ENCODE measurements at regions not wholly inside any gene's neighbourhood (a gene's known extent, or its start where the extent isn't known, plus 50 kb on each side); places are given as distances from the start of the nearest gene placed in this dataset.

DNA sequence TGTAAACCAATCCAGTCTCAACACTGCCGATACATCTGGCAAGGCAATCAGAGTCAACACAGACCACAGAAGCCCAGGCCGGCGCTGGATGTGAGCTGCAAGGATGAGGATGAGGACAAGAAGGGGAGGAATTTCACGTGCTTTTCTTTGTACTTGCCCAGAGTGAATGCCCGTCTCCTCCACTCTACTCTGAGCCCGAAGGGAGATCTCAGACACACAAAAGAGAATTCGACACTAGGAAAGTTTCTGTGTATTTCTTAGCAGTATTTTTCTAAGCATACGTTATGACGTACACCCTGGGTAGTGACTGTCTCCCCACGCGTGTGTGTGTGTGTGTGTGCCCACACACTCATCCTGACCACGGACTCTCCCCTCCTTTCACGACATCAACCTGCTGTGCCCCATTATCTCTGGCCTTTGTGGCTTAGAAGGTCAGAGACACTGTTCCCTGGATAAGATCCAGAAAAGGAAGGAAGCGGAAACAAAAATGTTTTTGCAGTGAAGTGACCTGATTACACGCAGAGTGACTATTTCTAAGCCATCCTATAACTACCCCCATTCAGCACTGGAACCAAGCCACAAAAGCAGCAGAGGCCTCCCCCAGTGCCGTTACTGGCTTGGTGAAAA lies 227.3 kb upstream of the DAPK1 start:
- Mint-ChIP-seq H3K36me3 (ENCODE audit: low read depth) (no peaks in the 10 kb centered on the region), H3K27ac (no peak overlapping the region), H3K4me3 (no peak overlapping the region), H3K27me3 (ENCODE audit: insufficient read depth, low read depth, poor library complexity) (peaks cover 5% of the 10 kb centered on the region), H3K9me3 (no peaks in the 10 kb centered on the region), H3K4me1 (peaks cover 3% of the 10 kb centered on the region)
- Histone ChIP-seq H3K4me2 (no peak overlapping the region), H3K36me3 (ENCODE audit: insufficient read depth) (no peaks in the 10 kb centered on the region), H4K20me1 (replicated peaks; ENCODE audit: insufficient read depth) (no peaks in the 10 kb centered on the region), H3K9me2 (ENCODE audit: insufficient read depth) (no peaks in the 10 kb centered on the region), H2AFZ (no peak overlapping the region), H3K27ac (ENCODE audit: low read depth) (no peak overlapping the region), H3F3A (replicated peaks; ENCODE audit: low read depth) (no peaks in the 10 kb centered on the region), H3K27me3 (ENCODE audit: insufficient read depth) (no peaks in the 10 kb centered on the region), H3K4me1 (ENCODE audit: insufficient read depth) (no peaks in the 10 kb centered on the region), H3K4me3 (no peak overlapping the region), H3K79me2 (replicated peaks; ENCODE audit: insufficient read depth) (no peaks in the 10 kb centered on the region)
- DNase-seq (ENCODE audit: low spot score): peak; percentile 18
- peak; percentile 71 for ATAC-seq
- TF ChIP-seq EZH2 (IDR thresholded peaks at IDR 0.05; ENCODE audit: low read depth, unreplicated experiment): no peak
- no peak for TF ChIP-seq POLR2AphosphoS5 (IDR thresholded peaks at IDR 0.05; ENCODE audit: low read depth)
- TF ChIP-seq STAT1 (IDR thresholded peaks at IDR 0.05; ENCODE audit: unreplicated experiment): no peak
- TF ChIP-seq, protein P1, sequence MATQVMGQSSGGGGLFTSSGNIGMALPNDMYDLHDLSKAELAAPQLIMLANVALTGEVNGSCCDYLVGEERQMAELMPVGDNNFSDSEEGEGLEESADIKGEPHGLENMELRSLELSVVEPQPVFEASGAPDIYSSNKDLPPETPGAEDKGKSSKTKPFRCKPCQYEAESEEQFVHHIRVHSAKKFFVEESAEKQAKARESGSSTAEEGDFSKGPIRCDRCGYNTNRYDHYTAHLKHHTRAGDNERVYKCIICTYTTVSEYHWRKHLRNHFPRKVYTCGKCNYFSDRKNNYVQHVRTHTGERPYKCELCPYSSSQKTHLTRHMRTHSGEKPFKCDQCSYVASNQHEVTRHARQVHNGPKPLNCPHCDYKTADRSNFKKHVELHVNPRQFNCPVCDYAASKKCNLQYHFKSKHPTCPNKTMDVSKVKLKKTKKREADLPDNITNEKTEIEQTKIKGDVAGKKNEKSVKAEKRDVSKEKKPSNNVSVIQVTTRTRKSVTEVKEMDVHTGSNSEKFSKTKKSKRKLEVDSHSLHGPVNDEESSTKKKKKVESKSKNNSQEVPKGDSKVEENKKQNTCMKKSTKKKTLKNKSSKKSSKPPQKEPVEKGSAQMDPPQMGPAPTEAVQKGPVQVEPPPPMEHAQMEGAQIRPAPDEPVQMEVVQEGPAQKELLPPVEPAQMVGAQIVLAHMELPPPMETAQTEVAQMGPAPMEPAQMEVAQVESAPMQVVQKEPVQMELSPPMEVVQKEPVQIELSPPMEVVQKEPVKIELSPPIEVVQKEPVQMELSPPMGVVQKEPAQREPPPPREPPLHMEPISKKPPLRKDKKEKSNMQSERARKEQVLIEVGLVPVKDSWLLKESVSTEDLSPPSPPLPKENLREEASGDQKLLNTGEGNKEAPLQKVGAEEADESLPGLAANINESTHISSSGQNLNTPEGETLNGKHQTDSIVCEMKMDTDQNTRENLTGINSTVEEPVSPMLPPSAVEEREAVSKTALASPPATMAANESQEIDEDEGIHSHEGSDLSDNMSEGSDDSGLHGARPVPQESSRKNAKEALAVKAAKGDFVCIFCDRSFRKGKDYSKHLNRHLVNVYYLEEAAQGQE (IDR thresholded peaks at IDR 0.05; ENCODE audit: unreplicated experiment): no peak
- TF ChIP-seq ZNF331 (CRISPR knock-in tag; IDR thresholded peaks at IDR 0.05; ENCODE audit: low read depth): no peak
- no peak for TF ChIP-seq JUNB (IDR thresholded peaks at IDR 0.05; ENCODE audit: unreplicated experiment)
- TF ChIP-seq, protein P2, sequence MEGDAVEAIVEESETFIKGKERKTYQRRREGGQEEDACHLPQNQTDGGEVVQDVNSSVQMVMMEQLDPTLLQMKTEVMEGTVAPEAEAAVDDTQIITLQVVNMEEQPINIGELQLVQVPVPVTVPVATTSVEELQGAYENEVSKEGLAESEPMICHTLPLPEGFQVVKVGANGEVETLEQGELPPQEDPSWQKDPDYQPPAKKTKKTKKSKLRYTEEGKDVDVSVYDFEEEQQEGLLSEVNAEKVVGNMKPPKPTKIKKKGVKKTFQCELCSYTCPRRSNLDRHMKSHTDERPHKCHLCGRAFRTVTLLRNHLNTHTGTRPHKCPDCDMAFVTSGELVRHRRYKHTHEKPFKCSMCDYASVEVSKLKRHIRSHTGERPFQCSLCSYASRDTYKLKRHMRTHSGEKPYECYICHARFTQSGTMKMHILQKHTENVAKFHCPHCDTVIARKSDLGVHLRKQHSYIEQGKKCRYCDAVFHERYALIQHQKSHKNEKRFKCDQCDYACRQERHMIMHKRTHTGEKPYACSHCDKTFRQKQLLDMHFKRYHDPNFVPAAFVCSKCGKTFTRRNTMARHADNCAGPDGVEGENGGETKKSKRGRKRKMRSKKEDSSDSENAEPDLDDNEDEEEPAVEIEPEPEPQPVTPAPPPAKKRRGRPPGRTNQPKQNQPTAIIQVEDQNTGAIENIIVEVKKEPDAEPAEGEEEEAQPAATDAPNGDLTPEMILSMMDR (conservative IDR thresholded peaks at IDR 0.05; ENCODE audit: low read depth in 2 of 2): no peak
- no peak for TF ChIP-seq EZH2phosphoT487 (IDR thresholded peaks at IDR 0.05; ENCODE audit: unreplicated experiment)
- no peak for TF ChIP-seq NANOG (IDR thresholded peaks at IDR 0.05; ENCODE audit: borderline replicate concordance)
- TF ChIP-seq ZNF114 (CRISPR knock-in tag; IDR thresholded peaks at IDR 0.05): no peak

DNA sequence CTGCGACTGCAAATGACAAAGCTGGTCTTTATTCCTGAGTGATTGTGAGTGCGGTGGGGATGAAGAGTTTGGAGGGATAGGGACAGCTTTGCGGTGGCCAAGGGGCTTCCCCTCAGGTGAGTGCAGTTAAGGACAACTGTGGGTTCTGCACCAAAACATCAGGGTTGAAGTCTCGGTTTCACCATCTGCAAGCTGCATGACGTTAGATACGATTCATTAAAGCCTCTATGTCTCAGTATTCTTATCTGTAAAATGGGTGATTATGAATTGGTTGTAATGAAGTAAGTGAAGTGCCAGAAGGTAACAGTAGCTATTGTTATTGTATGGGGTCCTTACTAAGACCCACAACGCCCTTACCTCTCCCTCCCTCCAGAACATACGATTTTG lies 226.8 kb upstream of the DAPK1 start:
- H3K9me3 Mint-ChIP-seq: no peaks in the 10 kb centered on the region
- H3K27ac Mint-ChIP-seq: no peak overlapping the region
- H3K27me3 ChIP-seq (ENCODE audit: insufficient read depth): no peaks in the 10 kb centered on the region
- H3K36me3 ChIP-seq (ENCODE audit: insufficient read depth): no peaks in the 10 kb centered on the region
- no peaks in the 10 kb centered on the region for H3K9me2 ChIP-seq (ENCODE audit: insufficient read depth)
- no peak for DNase-seq (ENCODE audit: low spot score)
- no peaks in the 10 kb centered on the region for H4K20me1 ChIP-seq (replicated peaks; ENCODE audit: insufficient read depth)
- no peaks in the 10 kb centered on the region for H3K36me3 Mint-ChIP-seq (ENCODE audit: low read depth)
- H3K4me3 ChIP-seq: no peak overlapping the region
- H3K4me3 Mint-ChIP-seq: no peak overlapping the region
- H3K79me2 ChIP-seq (replicated peaks; ENCODE audit: insufficient read depth): no peaks in the 10 kb centered on the region
- H3F3A ChIP-seq (replicated peaks; ENCODE audit: low read depth): no peaks in the 10 kb centered on the region
- H3K4me1 ChIP-seq (ENCODE audit: insufficient read depth): no peaks in the 10 kb centered on the region
- peaks cover 5% of the 10 kb centered on the region for H3K27me3 Mint-ChIP-seq (ENCODE audit: insufficient read depth, low read depth, poor library complexity)
- no peak overlapping the region for H3K4me2 ChIP-seq
- H2AFZ ChIP-seq: no peak overlapping the region
- peaks cover 3% of the 10 kb centered on the region for H3K4me1 Mint-ChIP-seq
- no peak for ATAC-seq
- H3K27ac ChIP-seq (ENCODE audit: low read depth): no peak overlapping the region
- TF ChIP-seq, protein P2 (conservative IDR thresholded peaks at IDR 0.05; ENCODE audit: low read depth in 2 of 2): no peak
- no peak for TF ChIP-seq ZNF114 (CRISPR knock-in tag; IDR thresholded peaks at IDR 0.05)
- no peak for TF ChIP-seq EZH2 (IDR thresholded peaks at IDR 0.05; ENCODE audit: low read depth, unreplicated experiment)
- TF ChIP-seq, protein P1 (IDR thresholded peaks at IDR 0.05; ENCODE audit: unreplicated experiment): no peak
- no peak for TF ChIP-seq NANOG (IDR thresholded peaks at IDR 0.05; ENCODE audit: borderline replicate concordance)
- TF ChIP-seq, protein P3, sequence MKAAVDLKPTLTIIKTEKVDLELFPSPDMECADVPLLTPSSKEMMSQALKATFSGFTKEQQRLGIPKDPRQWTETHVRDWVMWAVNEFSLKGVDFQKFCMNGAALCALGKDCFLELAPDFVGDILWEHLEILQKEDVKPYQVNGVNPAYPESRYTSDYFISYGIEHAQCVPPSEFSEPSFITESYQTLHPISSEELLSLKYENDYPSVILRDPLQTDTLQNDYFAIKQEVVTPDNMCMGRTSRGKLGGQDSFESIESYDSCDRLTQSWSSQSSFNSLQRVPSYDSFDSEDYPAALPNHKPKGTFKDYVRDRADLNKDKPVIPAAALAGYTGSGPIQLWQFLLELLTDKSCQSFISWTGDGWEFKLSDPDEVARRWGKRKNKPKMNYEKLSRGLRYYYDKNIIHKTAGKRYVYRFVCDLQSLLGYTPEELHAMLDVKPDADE (IDR thresholded peaks at IDR 0.05): no peak
- TF ChIP-seq JUNB (IDR thresholded peaks at IDR 0.05; ENCODE audit: unreplicated experiment): no peak
- no peak for TF ChIP-seq EZH2phosphoT487 (IDR thresholded peaks at IDR 0.05; ENCODE audit: unreplicated experiment)
